HUES48 (cell line): ENCODE measurements at regions not wholly inside any gene's neighbourhood (a gene's known extent, or its start where the extent isn't known, plus 50 kb on each side); places are given as distances from the start of the nearest gene placed in this dataset.

Experiments used
- H3K27ac ChIP-seq: one replicate; pipeline ENCODE4 v1.7.0; 2013; ENCODE audit warnings: low read depth, low read length, inconsistent platforms
- H3K27me3 ChIP-seq: 2 replicates; pipeline ENCODE4 v1.6.1; 2013; ENCODE audit warnings: mild to moderate bottlenecking, low read length; ENCODE audit not compliant: control insufficient read depth, insufficient read depth
- H3K36me3 ChIP-seq: 2 replicates; pipeline ENCODE4 v1.6.1; 2013; ENCODE audit warnings: low read length; ENCODE audit not compliant: control insufficient read depth, insufficient read depth
- H3K4me1 ChIP-seq: 2 replicates; pipeline ENCODE4 v1.6.1; 2013; ENCODE audit warnings: mild to moderate bottlenecking, low read length; ENCODE audit not compliant: control insufficient read depth, insufficient read depth
- H3K4me3 ChIP-seq: 2 replicates; pipeline ENCODE4 v1.5.1; 2013; ENCODE audit warnings: mild to moderate bottlenecking, low read depth, low read length
- H3K9ac ChIP-seq: 2 replicates; pipeline ENCODE4 v1.6.1; 2013; ENCODE audit warnings: mild to moderate bottlenecking, low read depth, low read length, moderate library complexity
- H3K9me3 ChIP-seq: 2 replicates; pipeline ENCODE4 v1.6.1; 2013; ENCODE audit warnings: low read length; ENCODE audit not compliant: control insufficient read depth, insufficient read depth

GRCh38 chrX:20362268-20363267 is 95.9 kb upstream of the RPS6KA3 start:
- H3K27ac ChIP-seq: peak overlapping the region; percentile 50
- H3K36me3 ChIP-seq: no peaks in the 10 kb centered on the region
- H3K4me1 ChIP-seq: peaks cover 21% of the 10 kb centered on the region; the same call in 1 of the 2 replicates
- H3K4me3 ChIP-seq: no peak overlapping the region
- no peaks in the 10 kb centered on the region for H3K9me3 ChIP-seq
- no peak overlapping the region for H3K9ac ChIP-seq
- no peaks in the 10 kb centered on the region for H3K27me3 ChIP-seq

- Histone ChIP-seq H3K9ac (no peak overlapping the region), H3K27me3 (no peaks in the 10 kb centered on the region), H3K36me3 (no peaks in the 10 kb centered on the region), H3K27ac (no peak overlapping the region), H3K9me3 (no peaks in the 10 kb centered on the region), H3K4me3 (no peak overlapping the region), H3K4me1 (peaks cover 21% of the 10 kb centered on the region; the same call in 1 of the 2 replicates)
Observed at GRCh38 chrX:20361890-20362262, 95.2 kb upstream of the RPS6KA3 start.

GRCh38 chrX:20361081-20361889 is 94.6 kb upstream of the RPS6KA3 start:
- Histone ChIP-seq H3K9me3 (no peaks in the 10 kb centered on the region), H3K9ac (no peak overlapping the region), H3K4me3 (no peak overlapping the region), H3K36me3 (no peaks in the 10 kb centered on the region), H3K27ac (no peak overlapping the region), H3K4me1 (peaks cover 21% of the 10 kb centered on the region; the same call in 1 of the 2 replicates), H3K27me3 (no peaks in the 10 kb centered on the region)

DNA sequence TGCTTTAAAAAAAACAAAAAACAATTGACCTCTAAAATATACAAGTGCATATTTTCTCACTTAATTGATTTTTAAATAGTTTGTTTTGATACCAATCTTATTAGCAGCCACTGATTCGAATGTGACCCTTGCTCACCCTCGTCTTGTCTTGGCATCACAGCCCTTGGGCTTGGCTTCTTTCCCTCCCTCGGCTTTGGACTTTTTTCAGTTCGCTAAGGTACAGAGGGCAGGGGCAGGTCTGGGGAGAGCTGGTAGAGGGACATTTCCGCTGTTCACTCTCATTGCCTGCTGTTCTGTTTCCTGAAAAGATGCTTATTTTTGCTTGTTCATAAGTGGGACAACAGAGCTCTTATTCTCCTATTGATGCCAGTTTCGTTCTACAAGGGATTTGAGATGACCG is 88.5 kb upstream of the RPS6KA3 start:
- Histone ChIP-seq H3K27me3 (no peaks in the 10 kb centered on the region), H3K9me3 (no peaks in the 10 kb centered on the region), H3K4me1 (no peaks in the 10 kb centered on the region), H3K4me3 (no peak overlapping the region), H3K9ac (no peak overlapping the region), H3K27ac (no peak overlapping the region), H3K36me3 (no peaks in the 10 kb centered on the region)

DNA sequence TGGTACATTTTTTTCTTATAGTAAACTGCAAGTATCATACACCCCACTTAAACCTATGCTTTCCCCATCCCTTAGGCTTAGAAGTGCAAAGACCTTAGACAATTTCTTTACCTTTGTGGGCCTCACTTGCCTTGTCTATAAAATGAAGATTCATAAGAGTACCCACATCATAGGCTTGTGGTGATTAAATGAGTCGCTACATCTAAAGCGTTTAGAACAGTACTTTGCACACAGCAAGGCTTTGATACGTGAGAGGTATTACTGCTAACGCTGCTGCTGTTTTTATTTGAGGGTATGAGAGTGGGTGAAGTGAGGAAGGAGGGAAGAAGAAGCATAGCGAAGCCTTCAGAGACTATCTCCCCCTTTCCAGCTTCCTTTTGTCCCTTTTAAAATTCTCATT is 87.8 kb upstream of the RPS6KA3 start:
- Histone ChIP-seq H3K36me3 (no peaks in the 10 kb centered on the region), H3K4me1 (no peaks in the 10 kb centered on the region), H3K27me3 (no peaks in the 10 kb centered on the region), H3K27ac (no peak overlapping the region), H3K4me3 (no peak overlapping the region), H3K9ac (no peak overlapping the region), H3K9me3 (no peaks in the 10 kb centered on the region)

- Histone ChIP-seq H3K9me3 (no peaks in the 10 kb centered on the region), H3K4me3 (no peak overlapping the region), H3K4me1 (no peaks in the 10 kb centered on the region), H3K27me3 (no peaks in the 10 kb centered on the region), H3K9ac (no peak overlapping the region), H3K27ac (no peak overlapping the region), H3K36me3 (no peaks in the 10 kb centered on the region)
Observed at GRCh38 chrX:20352935-20353336, 86.2 kb upstream of the RPS6KA3 start.

- H3K27me3 ChIP-seq: no peaks in the 10 kb centered on the region
- H3K27ac ChIP-seq: no peak overlapping the region
- H3K9me3 ChIP-seq: no peaks in the 10 kb centered on the region
- no peaks in the 10 kb centered on the region for H3K36me3 ChIP-seq
- H3K4me3 ChIP-seq: no peak overlapping the region
- H3K4me1 ChIP-seq: no peaks in the 10 kb centered on the region
- H3K9ac ChIP-seq: no peak overlapping the region
Observed at GRCh38 chrX:20352504-20352903, 85.8 kb upstream of the RPS6KA3 start.

DNA sequence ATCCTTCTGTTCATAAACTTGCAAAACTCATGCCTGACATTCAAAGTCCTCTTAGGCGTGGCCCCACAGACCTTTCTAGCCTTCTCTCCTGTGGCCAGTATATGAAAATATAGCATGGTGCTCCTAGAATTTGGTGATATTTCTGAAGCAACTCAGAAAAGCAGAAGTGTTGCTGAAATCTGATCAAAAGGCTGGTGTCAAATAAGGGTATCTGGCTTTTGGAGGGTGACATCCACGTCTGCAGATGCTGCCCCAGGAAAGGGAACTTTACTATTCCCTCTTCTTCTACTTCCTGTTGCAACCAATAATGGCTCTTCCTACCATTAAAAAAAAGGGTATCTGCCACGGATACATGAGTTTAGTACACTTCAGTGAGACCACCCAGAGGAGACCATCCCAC is 83.9 kb upstream of the RPS6KA3 start:
- H3K9me3 ChIP-seq: no peaks in the 10 kb centered on the region
- no peaks in the 10 kb centered on the region for H3K4me1 ChIP-seq
- no peak overlapping the region for H3K9ac ChIP-seq
- H3K27me3 ChIP-seq: no peaks in the 10 kb centered on the region
- no peak overlapping the region for H3K27ac ChIP-seq
- no peak overlapping the region for H3K4me3 ChIP-seq
- no peaks in the 10 kb centered on the region for H3K36me3 ChIP-seq

DNA sequence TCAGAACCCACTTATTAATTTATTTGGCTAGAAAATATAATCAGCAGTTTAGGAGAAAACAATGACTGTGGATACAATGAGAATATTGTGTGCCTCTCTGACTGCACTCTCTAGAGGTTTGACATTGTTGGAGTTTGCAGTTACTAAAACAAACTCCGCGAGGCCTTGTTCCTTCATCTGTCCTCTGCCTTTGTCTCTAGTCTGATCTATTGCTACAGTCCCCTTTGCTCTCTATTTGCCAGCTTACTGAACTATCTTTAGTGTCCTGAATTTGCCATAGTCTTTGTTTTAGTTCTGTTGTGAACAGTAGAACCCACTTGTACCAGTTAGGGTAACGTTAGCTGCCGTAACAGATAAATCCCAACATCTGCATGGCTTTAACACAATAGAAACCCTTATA is 81.4 kb upstream of the RPS6KA3 start:
- H3K4me3 ChIP-seq: no peak overlapping the region
- H3K9ac ChIP-seq: no peak overlapping the region
- H3K4me1 ChIP-seq: no peaks in the 10 kb centered on the region
- H3K36me3 ChIP-seq: no peaks in the 10 kb centered on the region
- H3K27me3 ChIP-seq: no peaks in the 10 kb centered on the region
- no peak overlapping the region for H3K27ac ChIP-seq
- H3K9me3 ChIP-seq: no peaks in the 10 kb centered on the region

DNA sequence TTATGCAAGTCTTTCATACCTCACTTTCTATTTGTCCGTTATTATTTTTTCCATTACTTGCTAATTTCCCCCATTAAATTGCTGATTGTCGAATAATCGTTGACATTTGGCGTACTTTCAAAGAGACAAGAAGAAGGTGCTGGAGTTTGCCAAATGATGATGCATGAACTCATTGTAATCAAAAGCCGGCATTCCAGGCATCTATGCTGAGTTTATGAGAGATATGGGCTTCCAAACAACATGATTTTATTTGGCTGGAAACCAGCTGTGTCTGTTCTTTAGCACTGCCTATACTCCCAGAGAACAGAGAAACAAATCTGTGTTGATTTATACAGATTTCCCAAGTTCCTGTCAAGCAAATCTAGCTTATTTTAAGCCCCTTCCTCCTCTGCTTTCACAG is 80.8 kb upstream of the RPS6KA3 start:
- no peak overlapping the region for H3K4me3 ChIP-seq
- H3K9me3 ChIP-seq: no peaks in the 10 kb centered on the region
- no peak overlapping the region for H3K9ac ChIP-seq
- H3K27me3 ChIP-seq: no peaks in the 10 kb centered on the region
- no peaks in the 10 kb centered on the region for H3K36me3 ChIP-seq
- no peaks in the 10 kb centered on the region for H3K4me1 ChIP-seq
- no peak overlapping the region for H3K27ac ChIP-seq

DNA sequence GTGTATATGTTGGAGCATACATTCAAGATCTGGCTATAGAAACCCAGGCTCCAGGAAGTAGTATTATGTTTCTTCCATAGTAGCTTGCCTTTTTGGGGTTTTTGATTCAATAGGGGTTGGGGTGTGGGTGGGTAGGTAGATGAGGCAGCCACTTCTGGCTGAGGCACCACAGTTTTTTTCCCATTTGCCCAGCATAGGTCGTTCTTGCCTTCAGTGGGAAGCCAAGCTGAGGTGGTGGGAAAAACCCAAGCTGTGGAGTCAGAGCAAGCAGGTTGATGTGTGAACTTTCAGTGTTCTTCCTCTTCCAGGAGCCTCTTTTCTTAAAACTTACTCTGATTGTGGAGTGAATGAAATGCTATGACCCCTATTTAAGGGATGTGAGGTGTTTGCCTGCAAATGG is 67.0 kb upstream of the RPS6KA3 start:
- peaks cover 64% of the 10 kb centered on the region for H3K27me3 ChIP-seq
- H3K27ac ChIP-seq: no peak overlapping the region
- H3K4me1 ChIP-seq: peaks cover 19% of the 10 kb centered on the region
- no peaks in the 10 kb centered on the region for H3K36me3 ChIP-seq
- no peak overlapping the region for H3K4me3 ChIP-seq
- no peaks in the 10 kb centered on the region for H3K9me3 ChIP-seq
- no peak overlapping the region for H3K9ac ChIP-seq
